ENCODE measurements at regions not wholly inside any gene's neighbourhood (a gene's known extent, or its start where the extent isn't known, plus 50 kb on each side); places are given as distances from the start of the nearest gene placed in this dataset.

DNA sequence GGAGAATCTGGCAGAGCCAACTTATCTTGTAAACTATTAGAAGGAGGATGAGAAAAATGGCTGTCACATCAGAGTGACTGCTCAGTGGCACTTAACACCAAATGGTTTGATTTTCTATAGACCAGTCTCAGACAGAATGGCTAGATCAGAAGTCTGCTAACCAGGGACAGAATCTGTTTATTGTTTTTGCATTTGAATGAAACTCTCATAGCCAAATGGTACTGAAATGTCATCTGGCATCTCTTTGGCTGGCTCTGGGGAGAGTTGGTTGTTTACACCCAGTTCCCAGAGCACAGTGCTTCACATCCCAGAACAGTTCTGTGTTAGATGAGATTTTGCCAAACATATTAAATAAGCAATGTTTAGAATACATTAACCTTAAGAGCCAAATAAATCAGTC, 106.6 kb upstream of the HMHB1 start:
- ATAC-seq: no peak
- Histone ChIP-seq H3K4me3 (no peak overlapping the region), H3K27ac (no peak overlapping the region), H3K27me3 (no peaks in the 10 kb centered on the region), H3K9me3 (no peaks in the 10 kb centered on the region), H3K4me1 (no peaks in the 10 kb centered on the region), H3K36me3 (no peaks in the 10 kb centered on the region)
- TF ChIP-seq EP300 (IDR thresholded peaks at IDR 0.05): no peak
- no peak for TF ChIP-seq POLR2AphosphoS5 (IDR thresholded peaks at IDR 0.05)
- TF ChIP-seq POLR2A (IDR thresholded peaks at IDR 0.05): no peak

DNA sequence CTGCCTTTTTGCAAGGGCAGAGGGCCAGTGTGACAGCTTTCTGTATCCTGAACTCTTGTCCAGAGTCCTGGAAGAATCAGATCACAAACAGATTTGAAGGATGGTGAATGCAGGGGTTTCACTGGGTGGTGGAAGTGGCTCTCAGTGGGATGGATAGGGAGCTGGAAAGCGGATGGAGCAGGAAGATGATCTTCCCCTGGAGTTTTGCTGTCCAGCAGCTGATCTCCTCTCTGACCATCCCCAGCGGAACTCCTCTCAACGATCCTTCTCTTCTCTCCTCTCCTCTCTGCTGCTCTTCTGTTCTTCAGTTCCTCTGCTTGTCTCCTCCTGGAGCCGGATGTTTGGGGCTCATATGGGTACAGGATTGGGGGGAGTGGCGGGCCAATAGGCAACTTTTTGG, 108.3 kb upstream of the HMHB1 start:
- TF ChIP-seq EP300 (IDR thresholded peaks at IDR 0.05): no peak
- TF ChIP-seq POLR2AphosphoS5 (IDR thresholded peaks at IDR 0.05): no peak
- TF ChIP-seq, protein P1, sequence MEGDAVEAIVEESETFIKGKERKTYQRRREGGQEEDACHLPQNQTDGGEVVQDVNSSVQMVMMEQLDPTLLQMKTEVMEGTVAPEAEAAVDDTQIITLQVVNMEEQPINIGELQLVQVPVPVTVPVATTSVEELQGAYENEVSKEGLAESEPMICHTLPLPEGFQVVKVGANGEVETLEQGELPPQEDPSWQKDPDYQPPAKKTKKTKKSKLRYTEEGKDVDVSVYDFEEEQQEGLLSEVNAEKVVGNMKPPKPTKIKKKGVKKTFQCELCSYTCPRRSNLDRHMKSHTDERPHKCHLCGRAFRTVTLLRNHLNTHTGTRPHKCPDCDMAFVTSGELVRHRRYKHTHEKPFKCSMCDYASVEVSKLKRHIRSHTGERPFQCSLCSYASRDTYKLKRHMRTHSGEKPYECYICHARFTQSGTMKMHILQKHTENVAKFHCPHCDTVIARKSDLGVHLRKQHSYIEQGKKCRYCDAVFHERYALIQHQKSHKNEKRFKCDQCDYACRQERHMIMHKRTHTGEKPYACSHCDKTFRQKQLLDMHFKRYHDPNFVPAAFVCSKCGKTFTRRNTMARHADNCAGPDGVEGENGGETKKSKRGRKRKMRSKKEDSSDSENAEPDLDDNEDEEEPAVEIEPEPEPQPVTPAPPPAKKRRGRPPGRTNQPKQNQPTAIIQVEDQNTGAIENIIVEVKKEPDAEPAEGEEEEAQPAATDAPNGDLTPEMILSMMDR (IDR thresholded peaks at IDR 0.05): no peak
- no peak for TF ChIP-seq POLR2A (IDR thresholded peaks at IDR 0.05)
- H3K27ac ChIP-seq: no peak overlapping the region
- H3K9me3 ChIP-seq: no peaks in the 10 kb centered on the region
- ATAC-seq: no peak
- H3K4me1 ChIP-seq: no peaks in the 10 kb centered on the region
- H3K36me3 ChIP-seq: no peaks in the 10 kb centered on the region
- no peaks in the 10 kb centered on the region for H3K27me3 ChIP-seq
- 91% methylated on average over 5 of the region's 5 CpGs; no CpG with 5 or more reads in 1 of the 2 donors for WGBS, 2 donors (ENCODE audit: low coverage in 1 of 2)
- H3K4me3 ChIP-seq: no peak overlapping the region

DNA sequence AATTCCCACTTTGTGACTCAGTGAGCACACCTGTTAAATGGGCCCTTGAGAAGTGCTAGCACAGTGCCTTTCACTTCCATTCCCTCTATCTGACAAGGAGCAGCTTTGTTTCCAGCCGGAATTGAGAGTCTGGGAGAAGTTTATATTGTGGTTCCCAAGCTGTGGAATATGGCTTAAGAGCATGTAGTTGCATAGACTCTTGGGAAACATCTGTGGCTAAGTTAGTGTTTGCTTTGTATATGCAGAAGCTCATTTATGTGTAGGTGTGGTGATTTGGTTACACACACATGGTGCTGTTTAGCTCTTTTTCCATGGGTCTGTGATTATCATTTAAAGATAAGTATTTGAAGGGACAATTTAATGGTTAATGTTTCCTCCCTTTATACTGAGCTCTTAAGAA, 110.5 kb upstream of the HMHB1 start:
- Histone ChIP-seq H3K4me1 (no peaks in the 10 kb centered on the region), H3K27me3 (no peaks in the 10 kb centered on the region), H3K9me3 (no peaks in the 10 kb centered on the region), H3K27ac (no peak overlapping the region), H3K4me3 (no peak overlapping the region), H3K36me3 (no peaks in the 10 kb centered on the region)
- ATAC-seq: no peak
- 92 to 100% methylated on average over 1 of the region's 1 CpG for WGBS, 2 donors (ENCODE audit: low coverage in 1 of 2)
- TF ChIP-seq, protein P1 (IDR thresholded peaks at IDR 0.05): no peak
- TF ChIP-seq EP300 (IDR thresholded peaks at IDR 0.05): no peak
- TF ChIP-seq POLR2AphosphoS5 (IDR thresholded peaks at IDR 0.05): no peak
- TF ChIP-seq POLR2A (IDR thresholded peaks at IDR 0.05): no peak

DNA sequence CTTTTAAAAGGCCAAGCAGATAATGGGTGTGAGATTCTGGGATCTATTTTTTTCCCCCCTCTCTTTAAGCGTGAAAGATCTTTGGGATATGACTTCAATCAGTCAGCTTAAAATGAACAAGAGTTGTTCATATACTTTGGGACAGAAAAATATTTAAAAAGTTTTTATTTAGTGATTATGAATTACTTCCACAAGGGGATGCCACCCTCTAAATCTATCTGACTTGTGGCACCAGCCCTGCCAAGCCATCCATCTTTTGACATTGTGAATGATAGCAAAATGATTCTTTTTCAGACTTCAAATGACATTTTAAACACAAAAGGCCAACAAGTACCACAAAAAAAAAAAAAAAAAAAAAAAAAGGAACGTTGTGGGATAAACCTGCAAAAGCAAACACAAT, 111.0 kb upstream of the HMHB1 start:
- H3K36me3 ChIP-seq: no peaks in the 10 kb centered on the region
- H3K27me3 ChIP-seq: no peaks in the 10 kb centered on the region
- no peaks in the 10 kb centered on the region for H3K4me1 ChIP-seq
- WGBS, 2 donors (ENCODE audit: low coverage in 1 of 2): 65 to 77% methylated on average over 2 of the region's 2 CpGs
- no peaks in the 10 kb centered on the region for H3K9me3 ChIP-seq
- ATAC-seq: no peak
- no peak overlapping the region for H3K27ac ChIP-seq
- no peak for TF ChIP-seq EP300 (IDR thresholded peaks at IDR 0.05)
- no peak for TF ChIP-seq POLR2A (IDR thresholded peaks at IDR 0.05)
- TF ChIP-seq, protein P1 (IDR thresholded peaks at IDR 0.05): no peak
- TF ChIP-seq POLR2AphosphoS5 (IDR thresholded peaks at IDR 0.05): no peak
- H3K4me3 ChIP-seq: no peak overlapping the region

DNA sequence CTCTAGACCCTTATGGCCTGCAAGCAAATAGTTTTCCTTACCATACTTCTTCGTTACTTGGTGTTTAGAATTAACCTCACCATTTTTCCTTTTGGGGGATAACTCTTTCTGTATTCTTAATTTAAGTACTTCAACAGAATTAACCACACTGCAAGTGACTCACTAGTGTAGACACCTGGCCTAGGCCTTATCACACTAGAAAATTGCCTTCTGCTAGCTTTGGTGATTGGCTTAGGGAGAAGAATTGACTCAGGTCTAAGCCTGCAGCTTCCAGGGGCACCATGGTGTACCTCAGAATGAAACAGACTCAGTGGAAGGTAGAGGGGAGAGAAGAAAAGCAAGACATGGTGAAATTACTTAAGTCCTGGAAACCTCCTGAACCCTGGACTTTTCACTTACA, 112.8 kb upstream of the HMHB1 start:
- TF ChIP-seq, protein P1 (IDR thresholded peaks at IDR 0.05): no peak
- TF ChIP-seq POLR2A (IDR thresholded peaks at IDR 0.05) (no peak), POLR2AphosphoS5 (IDR thresholded peaks at IDR 0.05) (no peak)
- H3K27me3 ChIP-seq: no peaks in the 10 kb centered on the region
- no peaks in the 10 kb centered on the region for H3K36me3 ChIP-seq
- H3K4me3 ChIP-seq: no peak overlapping the region
- H3K27ac ChIP-seq: no peak overlapping the region
- H3K9me3 ChIP-seq: no peaks in the 10 kb centered on the region
- 85% methylated on average over 1 of the region's 1 CpG; no CpG with 5 or more reads in 1 of the 2 donors for WGBS, 2 donors (ENCODE audit: low coverage in 1 of 2)
- H3K4me1 ChIP-seq: no peaks in the 10 kb centered on the region
- no peak for ATAC-seq

Data from gastroesophageal sphincter (tissue), 4 donors.